Calu3 (cell line): ENCODE measurements at regions not wholly inside any gene's neighbourhood (a gene's known extent, or its start where the extent isn't known, plus 50 kb on each side); places are given as distances from the start of the nearest gene placed in this dataset.
A peak's percentile ranks its signal among the peaks of the same experiment; 100 is the strongest.
"Not testable (repeated sequence)": the region's sequence is repeated elsewhere in the genome, so short reads cannot be mapped to it uniquely, and the experiment has no call there.

Experiments used
- BruUV-seq: library from RNA; stranded (reverse); fragments of 400-500 nt; replicated peaks from 2 replicates; lab custom pipeline; 2021; lab: Mats Ljungman, UMichigan
- CTCF ChIA-PET: fragments of 300-600 bp; sonication (Branson Sonifier 250); formaldehyde crosslinking; loops from one replicate; lab custom pipeline; 2022; ENCODE audit warnings: antibody characterized with exemption; lab: Charles Lee
- DNase-seq: peaks from one replicate; pipeline ENCODE4 v3.0.0; 2022
- H3K27ac Mint-ChIP-seq: one replicate; pipeline ENCODE4 v1.8.0; 2022; ENCODE audit warnings: mixed read lengths; ENCODE audit not compliant: unreplicated experiment
- H3K27me3 Mint-ChIP-seq: one replicate; pipeline ENCODE4 v1.8.0; 2022; ENCODE audit warnings: mixed read lengths; ENCODE audit not compliant: unreplicated experiment
- H3K36me3 Mint-ChIP-seq: one replicate; pipeline ENCODE4 v1.8.0; 2022; ENCODE audit warnings: mild to moderate bottlenecking, moderate library complexity, mixed read lengths; ENCODE audit not compliant: insufficient read depth, unreplicated experiment
- H3K4me1 Mint-ChIP-seq: one replicate; pipeline ENCODE4 v1.8.0; 2022; ENCODE audit warnings: mild to moderate bottlenecking, low read depth, mixed read lengths; ENCODE audit not compliant: unreplicated experiment
- H3K4me3 Mint-ChIP-seq: one replicate; pipeline ENCODE4 v1.8.0; 2022; ENCODE audit warnings: mild to moderate bottlenecking, low read depth, moderate library complexity, mixed read lengths; ENCODE audit not compliant: unreplicated experiment
- H3K9me3 Mint-ChIP-seq: one replicate; pipeline ENCODE4 v1.8.0; 2022; ENCODE audit warnings: low read depth, mixed read lengths; ENCODE audit not compliant: unreplicated experiment
- CTCF ChIP-seq: fragments of 200-600 bp; IDR thresholded peaks from one replicate; pipeline ENCODE4 v1.8.0; 2022; ENCODE audit warnings: antibody characterized with exemption; ENCODE audit not compliant: unreplicated experiment
- intact Hi-C: fragments of 100-400 bp; cut with micrococcal nuclease; formaldehyde crosslinking; loops from one replicate; pipeline ENCODE4 v1.10.0; 2022; ENCODE audit not compliant: unreplicated experiment

- Mint-ChIP-seq H3K4me1 (peaks cover 72% of the 10 kb centered on the region), H3K27me3 (no peaks in the 10 kb centered on the region), H3K36me3 (peaks cover 25% of the 10 kb centered on the region), H3K9me3 (no peaks in the 10 kb centered on the region), H3K27ac (peak overlapping the region; percentile 80), H3K4me3 (no peak overlapping the region)
- no peak for TF ChIP-seq CTCF
- DNase-seq, result peak; percentile 75
- CTCF ChIA-PET, result interaction anchor here (0.6 to 1.0 kb wide), 4 partner anchors 17 to 1047 kb away, joined by 3 read pairs; no protein-coding TSS in a partner anchor
- BruUV-seq, result no TSS peak
- intact Hi-C loops, result loop anchor here (5.0 to 10.0 kb wide), 2 partner anchors 301 to 332 kb away; no protein-coding TSS in a partner anchor
Measured at GRCh38 chr14:53842938-53843337, 113.7 kb downstream of the BMP4 start.

- DNase-seq, result no peak
- H3K36me3 Mint-ChIP-seq, result peaks cover 25% of the 10 kb centered on the region
Measured at GRCh38 chr14:53841109-53842099, 115.2 kb downstream of the BMP4 start.

GRCh38 chr14:53840444-53840843 lies 116.2 kb downstream of the BMP4 start:
- H3K4me3 Mint-ChIP-seq, result peak overlapping the region; percentile 35
- H3K36me3 Mint-ChIP-seq, result peaks cover 25% of the 10 kb centered on the region
- no peaks in the 10 kb centered on the region for H3K27me3 Mint-ChIP-seq
- intact Hi-C loops, result loop anchor here (5.0 to 10.0 kb wide), 2 partner anchors 298 to 334 kb away; no protein-coding TSS in a partner anchor
- H3K9me3 Mint-ChIP-seq, result no peaks in the 10 kb centered on the region
- no TSS peak for BruUV-seq
- H3K4me1 Mint-ChIP-seq, result peaks cover 63% of the 10 kb centered on the region
- DNase-seq, result peak; percentile 55
- no peak for TF ChIP-seq CTCF
- CTCF ChIA-PET, result no interaction called here
- peak overlapping the region; percentile 96 for H3K27ac Mint-ChIP-seq

More at GRCh38 chr14:53841109-53842099, 115.2 kb downstream of the BMP4 start:
- no peaks in the 10 kb centered on the region for H3K9me3 Mint-ChIP-seq
- BruUV-seq, result no TSS peak
- CTCF ChIA-PET, result no interaction called here
- no peak for TF ChIP-seq CTCF
- peak overlapping the region; percentile 35 for H3K4me3 Mint-ChIP-seq
- no peaks in the 10 kb centered on the region for H3K27me3 Mint-ChIP-seq
- H3K27ac Mint-ChIP-seq, result peak overlapping the region; percentile 96
- peaks cover 72% of the 10 kb centered on the region for H3K4me1 Mint-ChIP-seq
- intact Hi-C loops, result loop anchor here (5.0 to 10.0 kb wide), 2 partner anchors 299 to 333 kb away; no protein-coding TSS in a partner anchor

- H3K4me3 Mint-ChIP-seq, result no peak overlapping the region
- TF ChIP-seq CTCF, result no peak
- H3K27me3 Mint-ChIP-seq, result no peaks in the 10 kb centered on the region
- peak overlapping the region; percentile 31 for H3K27ac Mint-ChIP-seq
- CTCF ChIA-PET, result no interaction called here
- no peak for DNase-seq
- H3K36me3 Mint-ChIP-seq, result peaks cover 17% of the 10 kb centered on the region
- H3K9me3 Mint-ChIP-seq, result no peaks in the 10 kb centered on the region
- peaks cover 60% of the 10 kb centered on the region for H3K4me1 Mint-ChIP-seq
- BruUV-seq, result no TSS peak
- intact Hi-C loops, result no loop called here
Measured at GRCh38 chr14:53838374-53838773, 118.3 kb downstream of the BMP4 start.

GRCh38 chr14:53837656-53838055 lies 119.0 kb downstream of the BMP4 start:
- BruUV-seq, H3K27me3 Mint-ChIP-seq, H3K4me3 Mint-ChIP-seq, H3K9me3 Mint-ChIP-seq, H3K27ac Mint-ChIP-seq, intact Hi-C loops, DNase-seq, CTCF ChIA-PET: not testable (repeated sequence)
- Mint-ChIP-seq H3K36me3 (peaks cover 17% of the 10 kb centered on the region), H3K4me1 (peaks cover 52% of the 10 kb centered on the region)
